Pancreas (tissue), 10 donors: ENCODE measurements at regions not wholly inside any gene's neighbourhood (a gene's known extent, or its start where the extent isn't known, plus 50 kb on each side); places are given as distances from the start of the nearest gene placed in this dataset.

ENCODE experiments used
- ATAC-seq, 4 donors: fragments of 200-7000 bp; cut with Tn5 transposase; one replicate each; pipeline versions ENCODE4 v1.8.0 to v1.9.1; 2020; ENCODE audit warnings: mild to moderate bottlenecking in 4 of 4, moderate library complexity in 4 of 4
- DNase-seq, 6 donors: peaks; one replicate each; pipeline ENCODE4 v3.0.0-alpha.2; 2020
- FAIRE-seq: peaks from 2 replicates; lab custom pipeline; 2012; peaks lifted over from hg19 to GRCh38; lab: Jason Lieb, UNC
- H3K27ac ChIP-seq, 4 donors: fragments of 200-600 bp; sonication (generic); 1 replicate in 3 of 4; 2 replicates in 1 of 4; pipeline versions ENCODE4 v1.5.0 to v1.8.0; 2020
- H3K27me3 ChIP-seq, 4 donors: fragments of 200-600 bp; one replicate each; pipeline ENCODE4 v1.8.0; 2021
- H3K36me3 ChIP-seq, 3 donors: fragments of 200-600 bp; sonication (generic) in 1 of 3; one replicate each; pipeline versions ENCODE4 v1.5.0 to v1.8.0; 2020 to 2021
- H3K4me1 ChIP-seq, 3 donors: fragments of 200-600 bp; one replicate each; pipeline ENCODE4 v1.8.0; 2021
- H3K4me3 ChIP-seq, 4 donors: fragments of 200-600 bp; sonication (generic) in 2 of 4; one replicate each; pipeline versions ENCODE4 v1.5.0 to v1.8.0; 2020 to 2021
- H3K9me3 ChIP-seq, 4 donors: fragments of 200-600 bp; one replicate each; pipeline ENCODE4 v1.8.0; 2021
- WGBS, 2 donors: extraction: QIAGEN DNeasy Blood & Tissue Kit; methylation state at CpG; one replicate each; pipeline ENCODE4 v1.1.7; 2013; 5-methylcytosine and 5-hydroxymethylcytosine counted together
- intact Hi-C, 3 donors: fragments of 100-400 bp; cut with DNase I; formaldehyde crosslinking; loops; one replicate each; pipeline versions ENCODE4 v1.11.1 to v1.14.2; 2022
- TF ChIP-seq, protein P1 (sequence below), 4 donors: fragments of 200-600 bp; sonication (generic) in 3 of 4; IDR thresholded peaks; one replicate each; pipeline versions ENCODE4 v1.5.0 to v1.8.0; 2021; ENCODE audit warnings: antibody characterized with exemption in 4 of 4
- donor health status: healthy with polysubstance abuse.
- donor health status: DM: no; HTN: no; CAD: no; lungs with moderate emphysema.
- donor health status: DM: no; HTN: no; CAD: no.
- donor health status: control.
- donor health status: control.
- donor health status: Bipolar disorder and iron deficiency.
- donor health status: DM: yes; HTN: yes; CAD: no.
- donor health status: DM: no; HTN: no; CAD: no.
- donor health status: DM: no; HTN: no; CAD: no.
- donor health status: DM: yes; HTN: yes; CAD: no.

DNA sequence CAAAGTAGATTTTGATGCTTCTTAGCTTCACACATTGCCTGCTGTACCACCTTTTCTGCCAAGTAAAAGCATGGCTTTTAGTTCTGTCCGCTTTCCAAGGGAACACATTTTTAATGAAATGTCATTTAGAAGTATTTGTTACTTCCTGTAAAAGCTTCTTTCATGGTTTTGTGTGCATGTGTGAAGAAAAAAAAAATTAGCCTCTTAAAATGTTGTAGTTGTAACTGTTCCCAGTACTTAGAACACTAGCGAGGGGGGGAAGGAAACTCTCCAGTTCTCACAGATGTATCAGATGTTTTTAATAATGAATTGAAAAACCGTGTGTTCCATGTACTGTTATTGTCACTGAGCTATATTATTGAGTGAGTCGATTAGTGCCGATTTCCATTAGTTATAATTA is 568.3 kb upstream of the ADGRL2 start:
- H3K9me3 ChIP-seq: no peaks in the 10 kb centered on the region
- no peak overlapping the region for H3K27ac ChIP-seq
- 26 to 30% methylated on average over 5 of the region's 5 CpGs for WGBS, 2 donors
- H3K27me3 ChIP-seq: no peaks in the 10 kb centered on the region
- ATAC-seq: no peak
- TF ChIP-seq, protein P1, sequence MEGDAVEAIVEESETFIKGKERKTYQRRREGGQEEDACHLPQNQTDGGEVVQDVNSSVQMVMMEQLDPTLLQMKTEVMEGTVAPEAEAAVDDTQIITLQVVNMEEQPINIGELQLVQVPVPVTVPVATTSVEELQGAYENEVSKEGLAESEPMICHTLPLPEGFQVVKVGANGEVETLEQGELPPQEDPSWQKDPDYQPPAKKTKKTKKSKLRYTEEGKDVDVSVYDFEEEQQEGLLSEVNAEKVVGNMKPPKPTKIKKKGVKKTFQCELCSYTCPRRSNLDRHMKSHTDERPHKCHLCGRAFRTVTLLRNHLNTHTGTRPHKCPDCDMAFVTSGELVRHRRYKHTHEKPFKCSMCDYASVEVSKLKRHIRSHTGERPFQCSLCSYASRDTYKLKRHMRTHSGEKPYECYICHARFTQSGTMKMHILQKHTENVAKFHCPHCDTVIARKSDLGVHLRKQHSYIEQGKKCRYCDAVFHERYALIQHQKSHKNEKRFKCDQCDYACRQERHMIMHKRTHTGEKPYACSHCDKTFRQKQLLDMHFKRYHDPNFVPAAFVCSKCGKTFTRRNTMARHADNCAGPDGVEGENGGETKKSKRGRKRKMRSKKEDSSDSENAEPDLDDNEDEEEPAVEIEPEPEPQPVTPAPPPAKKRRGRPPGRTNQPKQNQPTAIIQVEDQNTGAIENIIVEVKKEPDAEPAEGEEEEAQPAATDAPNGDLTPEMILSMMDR (IDR thresholded peaks at IDR 0.05): no peak
- no peaks in the 10 kb centered on the region for H3K36me3 ChIP-seq
- DNase-seq: no peak
- FAIRE-seq: no peak
- no peak overlapping the region for H3K4me3 ChIP-seq
- intact Hi-C loops: no loop called here
- peaks cover 0 to 3% (median 0%) of the 10 kb centered on the region in 3 donors for H3K4me1 ChIP-seq

DNA sequence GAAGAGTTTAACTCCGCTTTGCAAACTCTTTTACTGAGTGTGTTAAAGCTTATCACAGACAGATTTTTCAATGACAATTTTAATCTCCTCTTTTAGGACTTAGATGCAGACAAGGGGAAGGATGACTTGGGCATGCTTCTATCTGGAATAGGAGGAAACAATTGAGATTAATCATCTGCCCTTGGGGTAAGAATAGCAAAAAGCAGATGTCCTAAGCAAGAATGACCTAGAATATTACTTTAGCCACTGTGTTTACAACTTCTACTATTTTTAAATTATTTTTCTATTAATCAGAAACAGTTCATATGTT is 569.0 kb upstream of the ADGRL2 start:
- intact Hi-C loops: no loop called here
- Histone ChIP-seq H3K4me1 (peaks cover 0 to 3% (median 0%) of the 10 kb centered on the region in 3 donors), H3K9me3 (no peaks in the 10 kb centered on the region), H3K27ac (no peak overlapping the region), H3K36me3 (no peaks in the 10 kb centered on the region), H3K27me3 (no peaks in the 10 kb centered on the region), H3K4me3 (no peak overlapping the region)
- TF ChIP-seq, protein P1 (IDR thresholded peaks at IDR 0.05): no peak
- no peak for ATAC-seq
- no peak for DNase-seq
- 40 to 45% methylated on average over 1 of the region's 1 CpG for WGBS, 2 donors
- no peak for FAIRE-seq

DNA sequence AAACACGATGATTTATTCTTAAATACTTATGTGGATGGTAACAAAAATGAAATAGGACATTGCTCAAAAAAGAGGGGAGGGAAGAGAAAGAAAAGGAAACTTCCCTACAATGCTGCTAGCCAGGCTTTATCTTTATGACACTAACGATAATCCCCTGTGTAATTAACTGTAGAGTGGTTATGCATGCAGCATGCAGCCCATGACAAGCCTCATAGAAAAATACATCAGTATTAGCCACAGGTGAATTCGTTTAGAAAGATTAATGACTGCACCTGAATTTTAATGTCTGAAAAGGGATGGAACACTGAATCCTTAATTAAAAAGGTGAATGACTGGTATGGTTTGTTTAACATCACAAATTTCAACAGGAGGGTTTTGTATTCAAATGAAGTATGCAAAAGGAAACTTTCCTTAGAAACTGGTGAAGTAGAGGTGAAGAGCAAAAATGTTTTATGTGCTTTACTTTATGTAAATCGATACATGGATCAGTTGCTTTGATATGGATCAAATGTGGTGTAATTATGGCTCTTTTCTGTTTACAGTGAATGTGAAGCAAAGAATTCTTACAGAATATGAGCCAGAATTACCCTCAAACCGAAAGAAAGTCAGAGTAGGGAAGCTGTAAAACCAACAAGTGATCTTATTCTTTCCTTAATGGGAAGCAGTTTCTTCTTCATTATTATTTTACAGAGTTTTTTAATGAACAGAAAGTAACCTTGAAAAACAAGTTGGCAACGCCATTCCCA is 569.6 kb upstream of the ADGRL2 start:
- intact Hi-C loops: no loop called here
- no peak for FAIRE-seq
- ATAC-seq: no peak

DNA sequence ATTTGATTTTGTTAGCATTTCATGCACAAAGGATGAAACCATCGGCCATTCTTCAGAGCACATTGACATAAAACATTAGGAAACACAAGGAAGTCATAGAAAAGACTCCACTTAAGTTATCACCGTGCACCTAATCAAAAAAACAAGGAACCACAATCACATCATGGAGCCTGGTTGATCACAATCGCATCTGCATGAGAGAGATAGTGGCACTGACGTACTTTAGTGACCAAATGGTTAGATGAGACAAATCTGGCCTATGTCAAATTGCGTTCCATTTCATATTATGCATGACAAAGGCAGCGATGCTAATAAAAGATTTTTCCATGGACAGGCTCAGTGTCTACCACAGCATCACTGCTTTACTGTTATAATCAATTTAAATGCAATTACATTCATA is 571.8 kb upstream of the ADGRL2 start:
- no peak for DNase-seq
- H3K4me3 ChIP-seq: no peak overlapping the region
- FAIRE-seq: no peak
- TF ChIP-seq, protein P1 (IDR thresholded peaks at IDR 0.05): no peak
- H3K27me3 ChIP-seq: no peaks in the 10 kb centered on the region
- H3K9me3 ChIP-seq: no peaks in the 10 kb centered on the region
- H3K36me3 ChIP-seq: no peaks in the 10 kb centered on the region
- no peak for ATAC-seq
- peaks cover 0 to 3% (median 0%) of the 10 kb centered on the region in 3 donors for H3K4me1 ChIP-seq
- intact Hi-C loops: no loop called here
- no peak overlapping the region for H3K27ac ChIP-seq
- 74 to 86% methylated on average over 6 of the region's 6 CpGs for WGBS, 2 donors

More for the DNA sequence above, 569.6 kb upstream of the ADGRL2 start:
- no peaks in the 10 kb centered on the region for H3K9me3 ChIP-seq
- DNase-seq: no peak
- H3K4me3 ChIP-seq: no peak overlapping the region
- 31 to 38% methylated on average over 6 of the region's 6 CpGs for WGBS, 2 donors
- H3K36me3 ChIP-seq: no peaks in the 10 kb centered on the region
- H3K27ac ChIP-seq: no peak overlapping the region
- H3K4me1 ChIP-seq: peaks cover 0 to 3% (median 0%) of the 10 kb centered on the region in 3 donors
- TF ChIP-seq, protein P1 (IDR thresholded peaks at IDR 0.05): no peak
- H3K27me3 ChIP-seq: no peaks in the 10 kb centered on the region

DNA sequence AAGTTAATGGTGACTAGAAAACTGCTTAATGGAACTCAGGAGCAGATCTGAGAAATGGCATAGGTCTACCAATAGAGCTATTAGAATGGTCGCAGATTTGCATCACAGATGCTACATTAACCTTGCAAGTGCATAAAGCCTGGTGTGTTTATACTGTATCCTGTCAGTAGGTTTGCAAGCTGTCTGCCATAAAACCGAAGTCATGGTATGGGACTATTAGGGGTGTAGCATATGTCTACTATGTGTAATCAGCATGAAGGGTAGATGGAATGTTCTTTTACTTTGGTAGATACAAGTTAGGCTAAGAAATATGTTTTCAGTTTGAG is 574.2 kb upstream of the ADGRL2 start:
- Histone ChIP-seq H3K27me3 (no peaks in the 10 kb centered on the region), H3K4me3 (no peak overlapping the region), H3K9me3 (no peaks in the 10 kb centered on the region), H3K36me3 (no peaks in the 10 kb centered on the region), H3K27ac (no peak overlapping the region), H3K4me1 (no peaks in the 10 kb centered on the region)
- FAIRE-seq (no peak), ATAC-seq (no peak), DNase-seq (no peak)
- TF ChIP-seq, protein P1 (IDR thresholded peaks at IDR 0.05): no peak
- WGBS, 2 donors: 59 to 77% methylated on average over 2 of the region's 2 CpGs
- intact Hi-C loops: no loop called here
